ENCODE measurements at regions not wholly inside any gene's neighbourhood (a gene's known extent, or its start where the extent isn't known, plus 50 kb on each side); places are given as distances from the start of the nearest gene placed in this dataset.

DNA sequence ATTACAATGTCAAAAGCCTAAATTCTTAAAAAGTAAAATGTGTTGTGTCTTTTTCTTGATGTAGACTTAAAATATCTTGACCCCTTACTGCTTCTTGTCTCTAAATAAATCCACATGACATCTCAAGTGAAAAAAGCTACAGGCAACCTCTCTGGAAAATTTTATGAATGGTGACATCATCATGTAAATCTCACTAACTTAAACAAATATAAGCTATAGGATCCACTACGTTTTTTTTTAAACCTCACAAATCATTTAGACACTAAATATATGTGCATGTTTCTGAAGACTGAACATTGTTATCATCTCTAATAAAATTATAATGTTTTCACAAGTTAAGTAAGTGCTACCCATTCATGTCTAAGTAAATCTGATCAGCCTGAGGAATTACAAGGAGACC, 793.7 kb upstream of the PRR20A start:
- TF ChIP-seq POLR2A (IDR thresholded peaks at IDR 0.05) (no peak), EP300 (IDR thresholded peaks at IDR 0.05) (no peak)
- TF ChIP-seq, protein P1, sequence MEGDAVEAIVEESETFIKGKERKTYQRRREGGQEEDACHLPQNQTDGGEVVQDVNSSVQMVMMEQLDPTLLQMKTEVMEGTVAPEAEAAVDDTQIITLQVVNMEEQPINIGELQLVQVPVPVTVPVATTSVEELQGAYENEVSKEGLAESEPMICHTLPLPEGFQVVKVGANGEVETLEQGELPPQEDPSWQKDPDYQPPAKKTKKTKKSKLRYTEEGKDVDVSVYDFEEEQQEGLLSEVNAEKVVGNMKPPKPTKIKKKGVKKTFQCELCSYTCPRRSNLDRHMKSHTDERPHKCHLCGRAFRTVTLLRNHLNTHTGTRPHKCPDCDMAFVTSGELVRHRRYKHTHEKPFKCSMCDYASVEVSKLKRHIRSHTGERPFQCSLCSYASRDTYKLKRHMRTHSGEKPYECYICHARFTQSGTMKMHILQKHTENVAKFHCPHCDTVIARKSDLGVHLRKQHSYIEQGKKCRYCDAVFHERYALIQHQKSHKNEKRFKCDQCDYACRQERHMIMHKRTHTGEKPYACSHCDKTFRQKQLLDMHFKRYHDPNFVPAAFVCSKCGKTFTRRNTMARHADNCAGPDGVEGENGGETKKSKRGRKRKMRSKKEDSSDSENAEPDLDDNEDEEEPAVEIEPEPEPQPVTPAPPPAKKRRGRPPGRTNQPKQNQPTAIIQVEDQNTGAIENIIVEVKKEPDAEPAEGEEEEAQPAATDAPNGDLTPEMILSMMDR (IDR thresholded peaks at IDR 0.05), result no peak

Measured in tibial nerve (tissue), 4 donors.